HG02852 (cell line): ENCODE measurements at regions not wholly inside any gene's neighbourhood (a gene's known extent, or its start where the extent isn't known, plus 50 kb on each side); places are given as distances from the start of the nearest gene placed in this dataset.

Experiments
- ATAC-seq: cut with Tn5 transposase; IDR thresholded peaks from one replicate; pipeline ENCODE4 v1.9.1; 2021; ENCODE audit warnings: mild to moderate bottlenecking, moderate library complexity; ENCODE audit not compliant: unreplicated experiment

DNA sequence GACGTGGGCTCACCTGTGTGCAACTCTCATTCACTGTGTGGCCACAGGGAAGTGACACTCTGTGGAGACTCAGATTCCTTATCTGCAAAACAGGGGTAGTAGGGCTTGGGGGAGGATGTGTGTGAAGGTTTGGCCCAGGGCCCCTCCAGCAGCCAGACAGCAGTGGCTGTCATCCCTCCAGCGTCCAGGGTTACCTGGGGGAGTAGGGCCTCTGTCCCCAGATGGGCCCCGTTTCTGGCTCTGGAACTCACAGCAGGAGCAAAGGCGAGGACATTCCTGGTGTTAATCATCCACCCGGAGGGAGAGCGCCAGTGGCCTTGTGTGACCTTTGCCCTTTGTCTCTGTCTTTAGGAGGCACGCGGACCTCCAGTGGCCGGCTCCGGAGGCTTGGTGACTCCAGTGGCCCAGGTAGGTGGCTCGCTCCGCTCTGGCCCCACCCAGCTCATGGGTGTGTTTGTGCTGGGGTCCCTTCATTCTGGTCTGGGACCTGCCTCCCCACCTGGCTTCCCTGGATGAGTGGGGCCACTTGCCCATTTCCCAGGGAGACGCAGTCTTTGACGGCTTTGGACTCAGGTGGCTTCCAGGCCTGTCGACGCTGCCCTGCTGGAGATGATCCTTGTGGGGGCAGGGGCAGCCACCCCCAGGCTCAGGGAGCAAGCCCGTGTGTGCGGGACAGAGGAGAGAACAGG is 166.2 kb downstream of the SEC14L1 start:
- no peak for ATAC-seq

DNA sequence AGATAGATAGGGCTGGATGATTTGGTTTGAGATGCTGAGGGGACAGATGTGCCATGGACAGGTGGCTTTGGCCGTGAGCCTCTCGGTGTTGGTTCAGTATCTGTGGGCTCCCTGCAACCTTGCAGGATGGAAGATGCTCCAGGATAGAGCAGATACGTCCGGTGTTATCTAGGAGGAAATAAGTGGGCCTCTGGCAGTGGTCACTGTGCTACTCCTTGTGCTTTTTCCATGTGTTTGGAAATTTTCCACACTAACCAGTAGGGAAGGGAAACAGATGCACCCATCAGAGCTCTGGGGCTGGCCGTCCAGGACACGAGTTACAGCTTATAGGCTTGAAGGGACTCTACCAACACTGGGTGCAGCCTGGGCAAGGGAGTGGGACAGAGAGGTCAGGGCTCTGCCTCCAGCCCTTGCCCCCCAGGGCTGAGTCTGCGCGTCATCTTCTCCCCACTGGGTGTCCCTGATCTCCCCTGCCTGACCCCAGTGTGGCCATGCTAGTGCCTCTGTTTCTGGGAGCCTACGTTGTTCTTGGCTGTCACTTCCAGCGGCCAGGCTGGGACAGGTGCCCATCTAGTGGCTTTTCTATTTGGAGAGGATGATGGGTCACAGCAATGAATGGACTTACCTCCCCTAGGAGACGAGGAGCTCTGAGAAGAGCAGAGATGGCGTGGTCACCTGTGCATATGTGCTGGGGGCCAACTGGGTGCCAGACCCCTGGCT is 166.9 kb downstream of the SEC14L1 start:
- ATAC-seq = no peak

DNA sequence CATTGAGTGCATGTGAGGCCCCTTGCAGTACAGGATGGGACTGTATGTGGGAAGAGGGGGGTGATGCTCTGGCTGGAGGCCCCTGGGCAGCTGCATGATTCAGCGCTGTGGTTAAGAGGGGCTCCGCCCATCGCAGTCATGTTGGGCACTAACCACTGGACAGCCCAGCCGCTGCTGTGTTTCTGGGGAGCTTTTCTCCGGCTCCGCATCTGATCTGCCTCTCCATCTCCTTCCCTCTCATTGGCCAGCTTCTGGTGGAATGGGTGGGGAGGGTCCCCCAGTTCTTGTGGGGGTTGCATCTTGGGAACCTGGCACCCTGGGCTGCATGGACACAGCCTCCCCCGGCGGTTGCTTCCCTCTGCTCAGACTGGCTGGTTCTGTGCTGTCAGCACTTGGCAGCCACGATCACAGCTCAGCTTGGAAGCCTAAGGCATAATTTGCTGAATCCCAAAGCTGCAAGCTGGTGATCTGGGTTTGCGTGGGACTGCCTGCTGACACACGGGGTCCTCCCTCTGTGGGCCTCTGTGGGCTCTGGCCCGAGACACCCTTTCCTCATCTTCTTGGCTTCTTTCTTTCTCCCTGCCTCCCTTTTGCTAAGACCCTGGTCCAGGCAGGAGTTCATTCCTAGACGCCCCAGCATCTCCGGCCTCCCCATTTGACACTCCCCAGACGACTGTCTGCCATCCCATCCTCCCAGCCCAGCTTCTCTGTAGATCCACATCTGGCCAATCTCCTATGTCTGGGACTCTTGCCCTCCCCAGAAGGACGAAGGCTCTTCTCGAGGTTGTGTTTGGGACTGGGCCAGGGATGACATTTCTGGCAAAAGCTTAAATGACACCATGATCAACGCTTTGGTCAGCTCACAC is 168.3 kb downstream of the SEC14L1 start:
- no peak for ATAC-seq

DNA sequence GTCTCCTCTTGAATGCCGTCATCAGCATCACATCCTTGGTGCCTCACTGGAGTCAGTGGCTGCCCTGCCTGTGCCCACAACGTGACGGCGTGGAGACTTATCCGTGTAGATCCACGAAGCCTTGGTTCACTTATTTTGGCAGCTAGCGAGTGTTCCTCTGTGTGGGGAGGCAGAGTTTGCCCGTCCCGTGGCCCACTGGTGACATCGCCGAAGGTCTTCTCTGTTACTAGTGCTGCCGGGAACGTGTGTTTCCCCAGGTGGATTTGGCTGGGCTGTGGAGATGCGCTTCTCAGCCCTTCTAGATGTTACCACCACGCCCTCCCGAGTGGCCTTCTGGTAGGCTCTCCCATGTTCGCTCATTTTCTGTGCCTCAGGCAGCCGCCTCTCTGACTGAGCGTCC is 169.6 kb downstream of the SEC14L1 start:
- ATAC-seq = no peak

DNA sequence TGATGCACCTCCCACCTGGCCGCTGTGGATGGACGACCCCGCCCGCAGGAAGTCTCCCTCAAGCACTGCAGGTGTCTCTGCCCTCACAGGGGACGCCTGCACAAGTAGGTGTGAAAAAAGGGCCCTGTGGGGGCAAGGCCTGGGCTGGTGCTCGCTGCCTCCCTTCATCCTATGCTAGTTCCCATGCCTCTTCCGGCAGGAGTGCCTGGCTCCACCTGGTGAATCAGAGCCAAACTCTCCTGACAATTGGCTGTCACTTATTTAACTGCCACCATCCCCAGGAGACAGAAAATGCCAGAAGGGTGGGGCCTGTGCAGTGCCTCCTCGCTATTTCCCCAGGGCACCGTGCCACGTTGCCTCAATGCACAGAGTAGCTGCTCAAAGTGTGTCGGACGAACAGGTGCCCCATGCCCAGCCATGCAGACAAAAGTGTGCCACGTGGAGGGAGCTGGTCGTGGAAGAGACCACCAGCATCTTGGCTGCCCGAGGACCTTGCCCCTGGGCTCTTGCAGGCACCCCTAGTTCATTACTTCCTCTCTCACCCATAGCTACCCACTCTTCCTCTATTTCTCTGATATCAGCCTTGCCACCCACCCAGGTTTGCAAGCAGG is 170.7 kb downstream of the SEC14L1 start:
- ATAC-seq = no peak

DNA sequence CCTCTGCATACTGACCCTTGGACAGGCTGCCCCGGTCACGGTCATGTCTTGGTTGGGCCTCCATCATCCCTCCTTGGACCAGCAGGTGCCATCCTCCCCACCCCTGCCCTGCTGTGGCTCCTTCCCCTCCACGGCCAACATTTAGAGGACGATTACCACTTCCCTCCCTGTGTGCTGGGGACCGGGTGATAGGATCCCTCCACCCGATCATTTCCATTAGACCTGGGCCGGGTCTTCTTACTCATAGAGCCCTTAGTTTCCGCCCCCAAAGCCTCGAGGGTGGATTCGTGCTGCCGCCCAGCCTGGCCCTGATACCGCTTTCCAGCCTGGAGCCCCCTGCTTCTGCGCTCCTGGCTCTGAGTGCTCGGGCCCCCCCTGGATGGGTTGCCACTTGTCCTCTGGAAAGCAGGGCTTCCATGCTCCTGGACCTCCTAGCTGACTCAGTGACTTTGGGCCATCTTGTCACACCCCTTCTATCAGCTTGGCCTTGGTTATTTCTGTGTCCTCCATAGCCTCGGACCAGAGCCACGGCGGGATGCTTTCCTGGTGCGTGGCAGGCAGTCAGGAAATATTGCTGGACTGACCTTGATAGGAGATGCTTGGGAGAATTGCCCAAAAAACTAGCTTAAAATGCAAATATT is 171.4 kb downstream of the SEC14L1 start:
- ATAC-seq = no peak

DNA sequence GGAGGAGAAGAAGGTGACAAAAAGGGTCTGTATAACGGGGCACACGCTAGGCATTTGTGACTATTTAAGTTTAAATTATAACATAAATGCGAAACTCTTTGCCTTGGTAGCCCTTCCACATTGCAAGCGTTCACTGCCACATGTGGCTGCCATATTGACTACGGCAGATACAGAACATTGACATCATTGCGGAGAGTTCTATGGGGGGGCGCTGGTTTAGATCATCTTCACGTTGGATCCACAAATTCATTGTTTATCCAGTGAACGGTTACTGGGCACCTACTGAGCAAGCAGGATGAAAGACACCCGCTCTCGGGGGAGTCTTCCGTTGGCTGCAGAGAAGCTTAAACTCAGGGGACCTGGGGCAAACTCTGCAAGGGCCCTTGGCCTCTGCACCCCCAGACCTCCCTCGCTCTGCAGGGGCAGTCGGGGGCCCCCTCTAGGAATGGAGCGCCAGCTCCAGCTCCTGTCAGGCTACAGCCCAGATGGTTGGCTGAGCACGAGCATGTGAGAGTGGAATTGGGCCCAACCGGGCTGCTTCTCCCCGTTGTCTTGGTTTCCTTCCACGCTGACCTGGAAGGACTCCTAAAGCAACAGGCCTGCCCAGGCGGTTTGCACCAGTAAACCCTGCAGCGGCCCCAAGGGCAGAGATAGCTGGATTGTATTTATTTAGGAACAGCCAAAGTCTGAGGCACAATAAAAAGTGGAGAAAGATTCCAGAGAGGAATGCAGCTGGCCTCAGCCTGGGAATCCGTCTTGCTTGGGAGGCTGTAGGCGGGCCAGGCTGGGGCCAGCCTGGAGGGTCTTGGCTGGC is 172.2 kb downstream of the SEC14L1 start:
- ATAC-seq = no peak

DNA sequence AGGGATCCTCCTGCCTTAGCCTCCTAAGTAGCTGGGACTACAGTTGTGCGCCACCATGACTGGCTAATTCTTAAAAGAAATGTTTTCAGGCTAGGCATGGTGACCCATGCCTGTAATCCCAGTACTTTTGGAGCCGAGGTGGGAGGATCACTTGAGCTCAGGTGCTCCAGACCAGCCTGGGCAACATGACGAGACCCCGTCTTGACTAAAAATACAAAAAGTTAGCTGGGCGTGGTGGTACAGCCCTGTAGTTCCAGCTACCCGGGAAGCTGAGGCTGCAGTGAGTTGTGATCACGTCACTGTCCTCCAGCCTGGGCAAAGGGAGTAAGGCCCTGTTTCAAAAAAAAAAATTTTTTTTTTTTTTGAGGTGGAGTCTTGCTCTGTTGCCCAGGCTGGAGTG is 173.1 kb downstream of the SEC14L1 start:
- no peak for ATAC-seq

DNA sequence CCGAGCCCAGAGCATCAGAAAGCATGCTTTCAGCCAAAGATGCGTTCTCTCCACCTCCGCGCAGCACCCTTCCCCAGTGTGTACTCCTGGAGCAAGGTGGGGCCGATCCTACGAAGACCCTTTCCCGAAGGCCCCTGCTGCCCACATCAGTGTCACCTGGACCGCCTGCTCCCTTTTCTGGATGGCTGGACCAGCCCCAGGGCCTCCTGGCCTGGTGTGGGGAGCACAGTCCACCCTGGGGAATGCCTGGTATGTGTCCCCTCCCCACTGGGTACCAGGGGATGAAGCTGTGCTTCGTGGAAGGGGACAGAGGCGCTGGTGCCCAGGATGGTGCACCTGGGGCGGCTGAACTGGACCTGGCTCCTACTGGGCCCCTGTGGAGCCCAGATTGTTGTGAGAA is 173.8 kb downstream of the SEC14L1 start:
- no peak for ATAC-seq

DNA sequence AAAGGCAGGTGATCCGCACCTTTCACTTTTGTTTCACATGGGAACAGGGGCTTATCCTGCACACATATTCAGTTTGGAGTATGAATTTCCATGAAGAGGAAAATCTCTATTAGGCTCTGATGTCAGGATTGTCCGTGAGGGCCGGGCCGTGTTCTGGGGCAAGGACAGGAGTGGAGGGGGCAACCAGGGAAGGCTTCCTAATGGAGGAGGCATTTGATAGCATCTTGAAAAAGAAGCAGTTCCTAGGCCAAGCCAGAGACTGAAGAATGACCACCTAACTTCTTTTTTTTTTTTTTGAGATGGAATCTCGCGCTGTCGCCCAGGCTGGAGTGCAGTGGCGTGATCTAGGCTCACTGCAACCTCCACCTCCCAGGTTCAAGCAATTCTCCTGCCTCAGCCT is 174.2 kb downstream of the SEC14L1 start:
- no peak for ATAC-seq

DNA sequence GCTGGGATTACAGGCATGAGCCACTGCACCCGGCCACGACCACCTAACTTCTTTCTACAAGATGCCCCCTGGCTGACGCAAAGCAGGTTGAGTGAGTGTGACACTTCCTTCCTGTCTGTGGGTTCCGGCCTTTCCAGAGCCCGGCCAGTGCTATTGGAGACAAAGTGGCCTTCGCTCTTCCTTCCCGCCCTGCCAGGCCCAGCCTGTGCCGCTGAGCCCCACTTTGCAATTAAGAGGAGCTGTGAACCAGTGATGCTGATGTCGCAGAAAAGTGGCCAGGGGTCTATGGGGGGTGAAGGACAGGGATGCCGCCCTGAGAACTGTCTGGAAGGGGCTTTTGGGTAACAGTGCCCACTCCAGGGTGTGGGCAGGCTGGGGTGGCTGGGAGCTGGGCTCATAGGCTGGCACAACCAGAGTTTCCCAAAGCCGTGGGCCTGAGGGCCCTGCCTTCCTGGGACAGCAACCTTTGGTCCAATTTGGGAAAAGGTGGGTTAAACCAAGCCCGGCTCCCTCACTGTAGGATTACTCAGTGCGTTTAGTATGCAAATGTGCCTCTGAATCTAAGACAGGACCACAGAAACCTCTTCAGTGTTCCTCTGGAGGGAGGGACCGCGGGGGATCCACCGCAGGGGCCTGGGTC is 174.9 kb downstream of the SEC14L1 start:
- ATAC-seq = no peak

DNA sequence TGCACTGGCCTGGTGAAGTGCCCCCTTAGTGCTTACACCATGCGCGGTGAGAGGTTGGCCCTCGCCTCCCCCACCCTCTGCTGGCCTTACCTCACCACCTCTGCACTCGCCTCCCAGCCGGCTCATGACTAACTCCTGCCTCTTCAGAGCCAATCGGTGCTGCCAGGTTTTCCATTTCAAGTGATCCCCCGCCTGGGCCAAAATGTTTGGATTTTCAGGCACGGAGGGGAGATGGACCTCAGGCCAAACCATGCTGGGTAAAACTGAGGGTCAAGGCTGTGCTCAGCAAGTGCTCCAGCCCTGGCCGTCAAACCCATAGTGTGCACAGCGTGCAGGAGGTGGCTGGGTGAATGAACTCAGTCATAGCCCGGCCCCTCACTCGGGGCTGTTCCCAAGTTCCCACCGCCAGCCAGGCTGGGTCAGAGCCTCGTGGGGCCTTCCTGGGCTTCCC is 175.4 kb downstream of the SEC14L1 start:
- no peak for ATAC-seq

DNA sequence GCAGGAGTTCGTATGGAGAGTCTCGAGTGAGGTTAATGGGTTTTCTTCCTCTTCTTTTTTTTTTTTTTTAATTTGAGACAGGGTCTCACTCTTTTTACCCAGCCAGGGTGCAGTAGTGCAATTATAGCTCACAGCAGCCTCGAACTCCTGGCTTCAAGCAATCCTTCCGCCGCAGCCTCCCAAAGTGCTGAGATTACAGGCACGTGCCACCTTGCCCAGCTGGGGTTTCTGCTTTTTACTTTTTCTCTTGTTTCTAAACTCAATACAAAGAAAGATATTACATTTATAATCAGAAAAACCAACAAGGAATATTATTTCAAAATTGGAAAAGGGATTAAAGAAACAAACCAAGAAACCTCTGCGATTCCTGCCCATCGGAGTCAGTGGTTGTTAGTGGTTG is 175.9 kb downstream of the SEC14L1 start:
- no peak for ATAC-seq

DNA sequence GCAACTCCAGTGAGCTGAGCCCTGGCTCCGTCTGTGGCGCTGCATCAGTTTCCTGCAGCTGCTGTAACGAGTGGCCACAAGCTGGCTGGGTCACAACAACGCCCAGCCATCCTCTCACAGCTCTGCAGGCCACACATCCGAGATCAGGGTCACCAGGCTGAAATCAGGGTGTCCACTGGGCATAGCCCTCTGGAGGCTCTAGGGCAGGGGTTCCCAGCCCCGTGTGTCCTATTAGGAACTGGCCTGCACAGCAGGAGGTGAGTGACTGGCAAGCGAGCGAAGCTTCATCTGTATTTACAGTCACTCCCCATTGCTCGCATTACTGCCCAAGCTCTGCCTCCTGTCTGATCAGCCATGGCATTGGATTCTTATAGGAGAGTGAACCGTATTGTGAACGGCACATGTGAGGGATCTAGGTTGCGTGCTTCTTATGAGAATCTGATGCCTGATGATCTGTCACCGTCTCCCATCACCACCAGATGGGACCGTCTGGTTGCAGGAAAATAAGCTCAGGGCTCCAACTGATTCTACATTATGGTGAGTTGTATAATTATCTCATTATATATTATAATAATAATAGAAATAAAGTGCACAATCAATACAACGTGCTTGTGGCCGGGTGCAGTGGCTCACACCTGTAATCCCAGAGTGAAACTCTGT is 176.5 kb downstream of the SEC14L1 start:
- no peak for ATAC-seq

DNA sequence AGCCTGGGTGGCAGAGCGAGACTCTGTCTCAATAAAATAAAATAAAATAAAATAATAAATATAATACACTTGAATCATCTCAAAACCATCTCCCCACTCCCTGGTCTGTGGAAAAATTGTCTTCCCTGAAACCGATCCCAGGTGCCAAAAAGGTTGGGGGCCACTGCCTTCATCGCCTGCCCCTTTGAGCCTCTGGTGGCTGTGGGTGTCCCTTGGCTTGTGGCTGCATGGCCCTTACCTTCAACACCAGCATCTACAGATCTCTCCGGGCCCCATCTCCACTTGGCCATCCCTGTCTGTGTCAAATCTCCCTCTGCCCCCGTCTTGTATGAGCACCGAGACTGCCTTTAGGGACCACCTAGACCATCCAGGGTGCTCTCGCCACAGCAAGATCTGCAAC is 177.3 kb downstream of the SEC14L1 start:
- no peak for ATAC-seq

DNA sequence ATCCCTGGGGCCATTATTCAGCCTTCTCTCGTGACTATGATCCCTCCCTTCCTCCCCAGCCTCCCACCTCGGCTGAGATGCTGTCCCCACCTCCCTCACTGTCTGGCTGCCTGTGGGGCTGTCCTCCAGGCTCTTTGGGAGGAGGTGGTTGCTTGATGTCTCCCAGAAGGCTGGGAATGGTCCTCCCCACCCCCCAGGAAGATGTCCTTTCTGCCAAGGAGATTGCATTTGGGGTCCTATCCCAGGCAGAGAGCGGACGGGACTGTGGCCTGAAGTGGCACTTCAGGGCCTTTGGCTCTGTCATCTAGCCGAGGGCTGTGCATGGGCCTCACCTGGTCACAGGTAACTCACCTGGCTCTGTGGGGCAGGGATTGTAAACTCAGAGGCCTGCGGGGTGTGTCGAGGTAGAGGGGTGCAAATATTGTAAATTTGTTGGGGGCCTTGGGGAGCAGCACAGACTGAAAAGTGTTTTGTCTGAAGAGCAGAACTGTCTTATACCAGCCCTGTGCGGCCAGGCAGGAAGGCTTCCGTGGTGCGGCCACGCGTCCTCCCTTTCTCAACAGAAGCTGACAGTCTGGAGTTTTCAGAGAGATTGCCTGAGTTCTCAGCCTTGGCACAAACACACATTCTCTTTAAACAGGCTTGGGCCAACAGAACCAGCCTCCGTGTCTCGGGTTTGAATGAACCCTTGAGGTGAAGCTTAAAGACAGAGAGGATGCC is 177.9 kb downstream of the SEC14L1 start:
- ATAC-seq = no peak

DNA sequence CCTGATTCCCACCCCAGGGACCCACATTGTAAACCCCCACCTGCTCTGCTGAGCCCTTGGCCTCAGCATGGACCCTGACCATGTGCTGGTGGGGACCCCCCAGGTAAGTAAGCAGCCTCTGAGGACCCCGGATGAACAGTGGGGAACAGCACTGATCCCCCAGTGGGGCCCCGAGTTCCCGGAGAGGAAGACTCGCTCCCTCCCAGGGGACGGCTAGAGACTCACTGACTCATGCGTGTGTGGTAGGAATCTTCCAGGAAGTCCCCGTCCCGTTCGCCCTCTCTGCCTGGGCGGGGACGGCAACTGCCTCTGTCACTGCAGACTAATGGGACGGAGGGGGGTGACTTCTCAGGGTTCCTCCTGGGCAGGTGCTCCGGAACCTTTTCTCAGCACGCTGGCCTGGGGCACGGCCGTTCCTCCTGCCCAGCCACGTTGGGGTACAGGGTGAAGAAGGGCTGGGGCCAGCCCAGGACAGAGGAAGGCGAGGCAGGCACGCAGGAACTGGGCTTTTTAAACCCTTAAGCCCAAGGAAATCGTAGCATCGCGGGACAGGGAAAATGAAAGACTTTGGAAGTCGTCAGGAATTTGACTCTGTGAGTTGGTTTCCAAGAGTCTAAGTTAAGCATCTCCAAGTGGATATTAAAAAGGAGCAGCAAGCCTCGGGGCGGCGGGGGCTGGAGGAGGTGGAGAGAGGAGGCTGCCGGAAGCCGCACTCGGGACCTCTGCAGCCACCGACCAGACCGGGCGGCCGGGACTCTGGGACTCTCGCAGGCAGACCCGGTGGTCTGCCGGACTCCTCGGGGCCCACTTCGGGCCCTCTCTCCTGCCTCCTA is 178.7 kb downstream of the SEC14L1 start:
- ATAC-seq = no peak
